HCT116 (cell line): ENCODE measurements at regions not wholly inside any gene's neighbourhood (a gene's known extent, or its start where the extent isn't known, plus 50 kb on each side); places are given as distances from the start of the nearest gene placed in this dataset.

Experiments used
- ATAC-seq: fragments of 200-7000 bp; cut with Tn5 transposase; 2 replicates; pipeline ENCODE4 v1.9.1; 2020; ENCODE audit warnings: mild to moderate bottlenecking, moderate library complexity
- BruUV-seq: library from RNA; stranded (reverse); fragments of 400-500 nt; replicated peaks from 2 replicates; lab custom pipeline; 2021; lab: Mats Ljungman, UMichigan
- CTCF ChIA-PET: fragments of 300-600 bp; sonication (Branson Sonifier 250); formaldehyde crosslinking; loops from one replicate; lab custom pipeline; 2021; ENCODE audit warnings: antibody characterized with exemption; lab: Charles Lee
- POLR2A ChIA-PET: fragments of 300-600, 350-600 bp; sonication (Branson Sonifier 250); formaldehyde crosslinking; loops from one replicate; lab custom pipeline; 2021; ENCODE audit warnings: antibody characterized with exemption; lab: Charles Lee
- RAD21 ChIA-PET, 2 experiments: fragments of 300-600 bp; sonication (Branson Sonifier 250); formaldehyde crosslinking; loops; one replicate each; lab custom pipeline; 2023; ENCODE audit warnings: low total read pairs in 2 of 2; ENCODE audit not compliant: uncharacterized antibody in 2 of 2, unreplicated experiment in 2 of 2, low non-redundant PET in 1 of 2; lab: Charles Lee
- DNase-seq: peaks from one replicate; pipeline ENCODE4 v3.0.0-alpha.2; 2010; ENCODE audit warnings: low read depth, low spot score
- H2AFZ ChIP-seq: fragments of 200-600 bp; shearing (Covaris generic), sonication (generic); 2 replicates; pipeline ENCODE4 v1.6.1; 2017; ENCODE audit warnings: low read depth, mixed run types, mixed read lengths, antibody characterized with exemption, low read length; ENCODE audit not compliant: poor library complexity, severe bottlenecking
- H3K27ac ChIP-seq: 2 replicates; pipeline ENCODE4 v1.5.1; 2012; ENCODE audit warnings: low read depth, low read length
- H3K27me3 ChIP-seq: fragments of 200-600 bp; sonication (generic); 2 replicates; pipeline ENCODE4 v1.6.1; 2016; ENCODE audit warnings: mixed run types, low read length, mixed read lengths; ENCODE audit not compliant: insufficient read depth
- H3K36me3 ChIP-seq, 2 experiments: fragments of 200-500 bp in 1 of 2; fragments of 200-600 bp in 1 of 2; sonication (Bioruptor generic) in 1 of 2; sonication (generic) in 1 of 2; 2 replicates each; pipeline versions ENCODE4 v1.5.1 to v1.6.1; 2014 to 2016; ENCODE audit warnings: low read length in 2 of 2, inconsistent platforms in 1 of 2, mixed read lengths in 1 of 2, mixed run types in 1 of 2; ENCODE audit not compliant: insufficient read depth in 2 of 2, control insufficient read depth in 1 of 2
- H3K4me1 ChIP-seq, 2 experiments: fragments of 200-600 bp in 1 of 2; sonication (generic) in 1 of 2; 2 replicates each; pipeline versions ENCODE4 v1.5.1 to v1.6.1; 2012 to 2017; ENCODE audit warnings: low read length in 2 of 2, inconsistent platforms in 1 of 2, mild to moderate bottlenecking in 1 of 2, mixed read lengths in 1 of 2, mixed run types in 1 of 2, moderate library complexity in 1 of 2; ENCODE audit not compliant: insufficient read depth in 2 of 2, control insufficient read depth in 1 of 2
- H3K4me2 ChIP-seq: fragments of 200-600 bp; sonication (generic); 2 replicates; pipeline ENCODE4 v1.6.1; 2017; ENCODE audit warnings: mixed run types, low read length, mixed read lengths
- H3K4me3 ChIP-seq, 2 experiments: fragments of 200-600 bp in 1 of 2; sonication (generic) in 1 of 2; replicated peaks in 1 of 2; 2 replicates each; pipeline ENCODE4 v1.5.1; 2011 to 2016; ENCODE audit warnings: low read length in 2 of 2, control low read depth in 1 of 2, low read depth in 1 of 2, mild to moderate bottlenecking in 1 of 2, mixed read lengths in 1 of 2, mixed run types in 1 of 2
- H3K79me2 ChIP-seq: fragments of 200-600 bp; sonication (generic); 2 replicates; pipeline ENCODE4 v1.6.1; 2017; ENCODE audit warnings: mild to moderate bottlenecking, mixed run types, low read length, moderate library complexity, mixed read lengths; ENCODE audit not compliant: insufficient read depth
- H3K9ac ChIP-seq: fragments of 200-600 bp; sonication (generic); 2 replicates; pipeline ENCODE4 v1.6.1; 2016; ENCODE audit warnings: low read length, mixed read lengths
- H3K9me2 ChIP-seq: fragments of 200-600 bp; sonication (generic), shearing (Covaris generic); 2 replicates; pipeline ENCODE4 v1.6.1; 2017; ENCODE audit warnings: mixed run types, mild to moderate bottlenecking, moderate library complexity; ENCODE audit not compliant: insufficient read depth
- H3K9me3 ChIP-seq, 2 experiments: fragments of 200-500 bp in 1 of 2; fragments of 200-600 bp in 1 of 2; sonication (Bioruptor generic) in 1 of 2; sonication (generic) in 1 of 2; 2 replicates each; pipeline ENCODE4 v1.6.1; 2014 to 2017; ENCODE audit warnings: low read length in 2 of 2, mixed read lengths in 2 of 2, inconsistent platforms in 1 of 2, low read depth in 1 of 2, mild to moderate bottlenecking in 1 of 2, mixed run types in 1 of 2, moderate library complexity in 1 of 2; ENCODE audit not compliant: control insufficient read depth in 1 of 2, insufficient read depth in 1 of 2
- H4K20me1 ChIP-seq: fragments of 200-600 bp; sonication (generic), shearing (Covaris generic); 2 replicates; pipeline ENCODE4 v1.6.1; 2017; ENCODE audit warnings: mixed run types, mild to moderate bottlenecking, moderate library complexity; ENCODE audit not compliant: insufficient read depth
- CEBPB ChIP-seq: IDR thresholded peaks from 2 replicates; pipeline ENCODE4 v1.6.1; 2012; ENCODE audit warnings: low read depth
- EGR1 ChIP-seq: IDR thresholded peaks from 2 replicates; pipeline ENCODE4 v1.6.1; 2012; ENCODE audit warnings: low read depth
- EZH2 ChIP-seq: fragments of 200-600 bp; sonication (generic); IDR thresholded peaks from 2 replicates; pipeline ENCODE4 v1.6.1; 2017; ENCODE audit warnings: antibody characterized with exemption, mixed run types
- EZH2phosphoT487 ChIP-seq: fragments of 200-600 bp; IDR thresholded peaks from 2 replicates; pipeline ENCODE4 v1.6.1; 2018; ENCODE audit warnings: antibody characterized with exemption, borderline replicate concordance
- JUND ChIP-seq: IDR thresholded peaks from 2 replicates; pipeline ENCODE4 v1.6.1; 2012
- POLR2A ChIP-seq: IDR thresholded peaks from 2 replicates; pipeline ENCODE4 v1.7.0; 2011; ENCODE audit warnings: borderline replicate concordance; ENCODE audit not compliant: insufficient read depth, insufficient read length; ENCODE audit errors: extremely low read depth
- POLR2AphosphoS5 ChIP-seq: IDR thresholded peaks from 2 replicates; pipeline ENCODE4 v1.6.1; 2011; ENCODE audit warnings: mild to moderate bottlenecking, low read depth, low read length, moderate library complexity
- RAD21 ChIP-seq: IDR thresholded peaks from 2 replicates; pipeline ENCODE4 v1.6.1; 2012; ENCODE audit warnings: low read depth, mild to moderate bottlenecking
- REST ChIP-seq: IDR thresholded peaks from 2 replicates; pipeline ENCODE4 v1.6.1; 2012; ENCODE audit warnings: low read depth
- TCF7L2 ChIP-seq: IDR thresholded peaks from 2 replicates; pipeline ENCODE4 v1.7.0; 2011; ENCODE audit warnings: borderline replicate concordance, inconsistent platforms; ENCODE audit not compliant: insufficient read depth, insufficient read length; ENCODE audit errors: extremely low read depth
- YY1 ChIP-seq: IDR thresholded peaks from 2 replicates; pipeline ENCODE4 v1.6.1; 2011; ENCODE audit warnings: low read length, low read depth, moderate library complexity, mild to moderate bottlenecking; ENCODE audit not compliant: insufficient replicate concordance; ENCODE audit errors: extremely low read depth
- ZFX ChIP-seq: fragments of 450-650 bp; IDR thresholded peaks from 2 replicates; pipeline ENCODE4 v1.6.1; 2017
- ZNF274 ChIP-seq: fragments of 200-500 bp; sonication (Bioruptor generic); IDR thresholded peaks from 2 replicates; pipeline ENCODE4 v1.6.1; 2014; ENCODE audit warnings: mild to moderate bottlenecking, low read depth, low read length, inconsistent platforms
- intact Hi-C: fragments of 100-400 bp; cut with micrococcal nuclease; formaldehyde crosslinking; loops from 2 replicates; pipeline ENCODE4 v1.10.0; 2022
- TF ChIP-seq, protein P1 (sequence below), 3 experiments: fragments of 200-600 bp in 1 of 3; sonication (generic) in 1 of 3; IDR thresholded peaks in 2 of 3; conservative IDR thresholded peaks in 1 of 3; 2 replicates each; pipeline ENCODE4 v1.5.1; 2012 to 2017; ENCODE audit warnings: low read depth in 2 of 3, low read length in 2 of 3, antibody characterized with exemption in 1 of 3, borderline replicate concordance in 1 of 3, control low read depth in 1 of 3, mild to moderate bottlenecking in 1 of 3, mixed read lengths in 1 of 3, mixed run types in 1 of 3, moderate library complexity in 1 of 3; ENCODE audit not compliant: insufficient read depth in 1 of 3

DNA sequence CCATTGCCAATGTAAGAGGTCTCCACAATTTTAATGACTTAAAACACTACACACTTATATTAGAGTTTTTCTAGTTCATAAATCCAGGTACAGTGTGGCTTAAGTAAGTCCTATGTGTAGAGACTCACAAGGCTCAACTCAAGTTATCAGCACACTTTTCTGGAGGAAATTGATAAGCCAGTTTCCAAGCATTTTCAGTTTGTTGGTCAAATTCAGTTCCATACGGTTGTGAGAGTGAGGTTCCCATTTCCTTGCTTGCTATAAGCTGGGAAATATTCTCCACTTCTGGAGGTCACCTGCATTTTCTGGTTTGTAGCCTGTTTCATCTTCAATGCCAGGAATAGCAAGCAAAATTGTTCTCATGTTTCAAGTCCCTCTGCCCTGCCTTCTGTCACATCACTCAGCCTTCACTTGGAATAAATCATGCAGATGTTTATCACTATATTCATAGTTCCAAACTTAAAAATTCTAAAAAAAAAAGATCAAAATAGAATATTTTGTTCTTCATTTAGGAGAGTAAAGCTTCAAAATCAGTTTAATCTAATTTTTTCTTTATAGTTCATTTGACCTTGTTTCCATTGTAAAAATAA, 1137.5 kb upstream of the INTU start:
- H3K4me3 ChIP-seq: no peak overlapping the region
- H3K9me3 ChIP-seq: no peaks in the 10 kb centered on the region
- H3K27me3 ChIP-seq: no peaks in the 10 kb centered on the region
- H3K36me3 ChIP-seq: no peaks in the 10 kb centered on the region
- RAD21 ChIA-PET: no interaction called here
- no peaks in the 10 kb centered on the region for H3K9me2 ChIP-seq
- CTCF ChIA-PET: no interaction called here
- no peak overlapping the region for H3K4me2 ChIP-seq
- BruUV-seq: no TSS peak
- POLR2A ChIA-PET: no interaction called here
- intact Hi-C loops: no loop called here
- ATAC-seq (no peak), DNase-seq (no peak)
- no peaks in the 10 kb centered on the region for H3K79me2 ChIP-seq
- H3K27ac ChIP-seq: no peak overlapping the region
- H3K4me1 ChIP-seq: no peaks in the 10 kb centered on the region
- TF ChIP-seq ZFX (no peak), POLR2AphosphoS5 (no peak), RAD21 (no peak), CEBPB (no peak), REST (no peak), JUND (no peak), POLR2A (no peak), TCF7L2 (no peak), ZNF274 (no peak), EZH2 (no peak), EGR1 (no peak), EZH2phosphoT487 (no peak), YY1 (no peak)
- TF ChIP-seq, protein P1, sequence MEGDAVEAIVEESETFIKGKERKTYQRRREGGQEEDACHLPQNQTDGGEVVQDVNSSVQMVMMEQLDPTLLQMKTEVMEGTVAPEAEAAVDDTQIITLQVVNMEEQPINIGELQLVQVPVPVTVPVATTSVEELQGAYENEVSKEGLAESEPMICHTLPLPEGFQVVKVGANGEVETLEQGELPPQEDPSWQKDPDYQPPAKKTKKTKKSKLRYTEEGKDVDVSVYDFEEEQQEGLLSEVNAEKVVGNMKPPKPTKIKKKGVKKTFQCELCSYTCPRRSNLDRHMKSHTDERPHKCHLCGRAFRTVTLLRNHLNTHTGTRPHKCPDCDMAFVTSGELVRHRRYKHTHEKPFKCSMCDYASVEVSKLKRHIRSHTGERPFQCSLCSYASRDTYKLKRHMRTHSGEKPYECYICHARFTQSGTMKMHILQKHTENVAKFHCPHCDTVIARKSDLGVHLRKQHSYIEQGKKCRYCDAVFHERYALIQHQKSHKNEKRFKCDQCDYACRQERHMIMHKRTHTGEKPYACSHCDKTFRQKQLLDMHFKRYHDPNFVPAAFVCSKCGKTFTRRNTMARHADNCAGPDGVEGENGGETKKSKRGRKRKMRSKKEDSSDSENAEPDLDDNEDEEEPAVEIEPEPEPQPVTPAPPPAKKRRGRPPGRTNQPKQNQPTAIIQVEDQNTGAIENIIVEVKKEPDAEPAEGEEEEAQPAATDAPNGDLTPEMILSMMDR (IDR thresholded peaks at IDR 0.05 in 2 of 3, conservative IDR thresholded peaks at IDR 0.05 in 1 of 3; ENCODE audit: borderline replicate concordance in 1 of 3, insufficient read depth in 1 of 3, low read depth in 2 of 3, low read length in 2 of 3): no peak
- H4K20me1 ChIP-seq: no peaks in the 10 kb centered on the region
- H2AFZ ChIP-seq: no peak overlapping the region
- no peak overlapping the region for H3K9ac ChIP-seq
